ENCODE measurements at regions not wholly inside any gene's neighbourhood (a gene's known extent, or its start where the extent isn't known, plus 50 kb on each side); places are given as distances from the start of the nearest gene placed in this dataset.

GRCh38 chr5:19285286-19285685 is 702.7 kb downstream of the CDH18 start:
- TF ChIP-seq FOXP1 (CRISPR knock-in tag; IDR thresholded peaks at IDR 0.05) = no peak
- TF ChIP-seq JUNB (CRISPR knock-in tag; conservative IDR thresholded peaks at IDR 0.05) = no peak
- TF ChIP-seq MXI1 (IDR thresholded peaks at IDR 0.05; ENCODE audit: low read depth, low read length) = no peak
- TF ChIP-seq FOXP4 (CRISPR knock-in tag; IDR thresholded peaks at IDR 0.05; ENCODE audit: borderline replicate concordance) = no peak
- TF ChIP-seq JUN (IDR thresholded peaks at IDR 0.05; ENCODE audit: borderline replicate concordance, low read depth, low read length) = no peak
- TF ChIP-seq JUN (CRISPR knock-in tag; IDR thresholded peaks at IDR 0.05; ENCODE audit: borderline replicate concordance) = no peak
- TF ChIP-seq HMG20B (CRISPR knock-in tag; IDR thresholded peaks at IDR 0.05) = no peak
- TF ChIP-seq CEBPB (tag; IDR thresholded peaks at IDR 0.05) = no peak
- TF ChIP-seq SMARCA5 (IDR thresholded peaks at IDR 0.05) = no peak
